Calu3 (cell line): ENCODE measurements at regions not wholly inside any gene's neighbourhood (a gene's known extent, or its start where the extent isn't known, plus 50 kb on each side); places are given as distances from the start of the nearest gene placed in this dataset.

Source experiments
- BruUV-seq: library from RNA; stranded (reverse); fragments of 400-500 nt; replicated peaks from 2 replicates; lab custom pipeline; 2021; lab: Mats Ljungman, UMichigan
- CTCF ChIA-PET: fragments of 300-600 bp; sonication (Branson Sonifier 250); formaldehyde crosslinking; loops from one replicate; lab custom pipeline; 2022; ENCODE audit warnings: antibody characterized with exemption; lab: Charles Lee
- DNase-seq: peaks from one replicate; pipeline ENCODE4 v3.0.0; 2022
- H3K27ac Mint-ChIP-seq: one replicate; pipeline ENCODE4 v1.8.0; 2022; ENCODE audit warnings: mixed read lengths; ENCODE audit not compliant: unreplicated experiment
- H3K27me3 Mint-ChIP-seq: one replicate; pipeline ENCODE4 v1.8.0; 2022; ENCODE audit warnings: mixed read lengths; ENCODE audit not compliant: unreplicated experiment
- H3K36me3 Mint-ChIP-seq: one replicate; pipeline ENCODE4 v1.8.0; 2022; ENCODE audit warnings: mild to moderate bottlenecking, moderate library complexity, mixed read lengths; ENCODE audit not compliant: insufficient read depth, unreplicated experiment
- H3K4me1 Mint-ChIP-seq: one replicate; pipeline ENCODE4 v1.8.0; 2022; ENCODE audit warnings: mild to moderate bottlenecking, low read depth, mixed read lengths; ENCODE audit not compliant: unreplicated experiment
- H3K4me3 Mint-ChIP-seq: one replicate; pipeline ENCODE4 v1.8.0; 2022; ENCODE audit warnings: mild to moderate bottlenecking, low read depth, moderate library complexity, mixed read lengths; ENCODE audit not compliant: unreplicated experiment
- H3K9me3 Mint-ChIP-seq: one replicate; pipeline ENCODE4 v1.8.0; 2022; ENCODE audit warnings: low read depth, mixed read lengths; ENCODE audit not compliant: unreplicated experiment
- intact Hi-C: fragments of 100-400 bp; cut with micrococcal nuclease; formaldehyde crosslinking; loops from one replicate; pipeline ENCODE4 v1.10.0; 2022; ENCODE audit not compliant: unreplicated experiment
- TF ChIP-seq, protein P1 (sequence below): fragments of 200-600 bp; IDR thresholded peaks from one replicate; pipeline ENCODE4 v1.8.0; 2022; ENCODE audit warnings: antibody characterized with exemption; ENCODE audit not compliant: unreplicated experiment

DNA sequence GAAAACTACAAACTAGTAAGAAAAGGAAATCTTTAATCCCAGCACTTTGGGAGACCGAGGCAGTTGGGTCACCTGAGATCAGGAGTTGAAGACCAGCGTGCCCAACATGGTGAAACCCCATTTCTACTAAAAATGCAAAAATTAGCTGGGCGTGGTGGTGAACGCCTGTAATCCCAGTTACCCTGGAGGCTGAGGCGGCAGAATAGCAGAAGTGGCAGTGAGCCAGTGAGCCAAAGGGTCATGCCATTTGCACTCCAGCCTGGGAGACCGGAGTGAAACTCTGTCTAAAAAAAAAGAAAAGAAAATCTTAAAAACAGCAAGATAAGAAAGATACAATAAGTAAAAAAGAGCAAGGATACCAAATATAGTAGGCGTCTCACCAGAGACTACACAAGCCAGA lies 502.9 kb upstream of the ID2 start:
- DNase-seq, result no peak
- BruUV-seq, result no TSS peak
- H3K4me1 Mint-ChIP-seq, result no peaks in the 10 kb centered on the region
- TF ChIP-seq, protein P1, sequence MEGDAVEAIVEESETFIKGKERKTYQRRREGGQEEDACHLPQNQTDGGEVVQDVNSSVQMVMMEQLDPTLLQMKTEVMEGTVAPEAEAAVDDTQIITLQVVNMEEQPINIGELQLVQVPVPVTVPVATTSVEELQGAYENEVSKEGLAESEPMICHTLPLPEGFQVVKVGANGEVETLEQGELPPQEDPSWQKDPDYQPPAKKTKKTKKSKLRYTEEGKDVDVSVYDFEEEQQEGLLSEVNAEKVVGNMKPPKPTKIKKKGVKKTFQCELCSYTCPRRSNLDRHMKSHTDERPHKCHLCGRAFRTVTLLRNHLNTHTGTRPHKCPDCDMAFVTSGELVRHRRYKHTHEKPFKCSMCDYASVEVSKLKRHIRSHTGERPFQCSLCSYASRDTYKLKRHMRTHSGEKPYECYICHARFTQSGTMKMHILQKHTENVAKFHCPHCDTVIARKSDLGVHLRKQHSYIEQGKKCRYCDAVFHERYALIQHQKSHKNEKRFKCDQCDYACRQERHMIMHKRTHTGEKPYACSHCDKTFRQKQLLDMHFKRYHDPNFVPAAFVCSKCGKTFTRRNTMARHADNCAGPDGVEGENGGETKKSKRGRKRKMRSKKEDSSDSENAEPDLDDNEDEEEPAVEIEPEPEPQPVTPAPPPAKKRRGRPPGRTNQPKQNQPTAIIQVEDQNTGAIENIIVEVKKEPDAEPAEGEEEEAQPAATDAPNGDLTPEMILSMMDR, result no peak
- H3K9me3 Mint-ChIP-seq, result peaks cover 2% of the 10 kb centered on the region
- no peak overlapping the region for H3K4me3 Mint-ChIP-seq
- intact Hi-C loops, result no loop called here
- H3K27ac Mint-ChIP-seq, result no peak overlapping the region
- H3K36me3 Mint-ChIP-seq, result no peaks in the 10 kb centered on the region
- H3K27me3 Mint-ChIP-seq, result no peaks in the 10 kb centered on the region
- CTCF ChIA-PET, result no interaction called here

DNA sequence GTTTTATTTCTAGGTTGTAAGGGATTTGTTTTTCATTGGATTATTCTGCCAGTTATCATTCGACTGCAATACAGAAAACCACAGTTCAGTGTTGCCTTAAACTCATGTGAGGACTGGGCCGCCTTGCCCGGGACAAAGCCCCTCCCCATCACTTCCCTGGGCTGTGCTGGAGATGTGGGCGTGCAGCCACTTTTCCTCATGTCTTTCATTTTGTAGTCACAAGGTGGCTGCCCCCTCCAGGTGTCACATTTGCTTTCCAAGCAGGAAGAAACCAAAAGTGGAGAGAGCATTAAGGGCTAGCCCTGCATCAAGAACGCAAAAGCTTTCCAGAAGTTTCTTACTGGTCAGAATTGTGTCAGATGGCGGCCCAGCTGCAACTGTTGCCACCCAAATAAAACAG lies 492.5 kb upstream of the ID2 start:
- Mint-ChIP-seq H3K27me3 (no peaks in the 10 kb centered on the region), H3K9me3 (no peaks in the 10 kb centered on the region), H3K27ac (no peak overlapping the region), H3K4me3 (no peak overlapping the region), H3K4me1 (no peaks in the 10 kb centered on the region), H3K36me3 (no peaks in the 10 kb centered on the region)
- BruUV-seq, result no TSS peak
- intact Hi-C loops, result no loop called here
- TF ChIP-seq, protein P1, result no peak
- no peak for DNase-seq
- CTCF ChIA-PET, result no interaction called here

DNA sequence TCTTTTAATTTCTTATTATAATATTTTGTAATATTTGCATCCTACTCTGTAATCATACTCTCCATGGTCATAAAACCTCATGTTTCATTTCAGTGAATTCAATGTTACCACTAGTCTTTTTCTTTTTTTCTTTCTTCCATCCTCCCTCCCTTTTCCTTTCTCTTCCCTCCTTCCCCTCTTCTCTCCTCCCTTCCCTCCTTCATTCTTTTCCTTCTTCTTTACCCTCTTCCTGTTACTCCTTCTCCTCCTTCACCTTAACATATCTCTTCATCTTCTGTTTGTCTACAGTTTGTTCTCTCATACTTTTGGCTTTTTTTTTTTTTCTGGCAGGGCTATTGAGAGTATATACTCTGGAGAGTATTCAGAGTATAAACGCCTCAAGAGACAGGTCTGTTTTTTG lies 491.6 kb upstream of the ID2 start:
- intact Hi-C loops, result no loop called here
- no peak overlapping the region for H3K27ac Mint-ChIP-seq
- no peak for DNase-seq

DNA sequence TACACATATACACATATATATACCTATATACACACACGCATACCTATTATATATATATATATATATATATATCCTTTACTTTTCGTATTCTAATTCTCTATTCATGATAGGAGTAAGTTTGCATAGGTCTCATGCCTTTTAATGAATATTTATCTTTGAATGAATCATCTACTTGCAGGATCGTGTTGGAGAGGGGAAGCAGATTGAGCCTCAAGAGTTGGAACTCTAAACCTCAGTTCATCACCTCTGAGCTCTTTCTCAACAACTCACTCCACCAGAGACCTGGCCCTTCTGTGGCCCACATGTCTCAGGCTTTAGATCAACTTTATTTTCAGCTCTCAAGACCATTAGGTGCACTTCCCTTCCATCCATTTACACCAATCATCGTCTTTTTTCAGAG lies 490.4 kb upstream of the ID2 start:
- intact Hi-C loops, result no loop called here

More for the DNA sequence above, 491.6 kb upstream of the ID2 start:
- H3K9me3 Mint-ChIP-seq, result no peaks in the 10 kb centered on the region
- no peaks in the 10 kb centered on the region for H3K4me1 Mint-ChIP-seq
- CTCF ChIA-PET, result no interaction called here
- no peak overlapping the region for H3K4me3 Mint-ChIP-seq
- no TSS peak for BruUV-seq
- H3K27me3 Mint-ChIP-seq, result no peaks in the 10 kb centered on the region
- TF ChIP-seq, protein P1, result no peak
- H3K36me3 Mint-ChIP-seq, result no peaks in the 10 kb centered on the region

More for the DNA sequence above, 490.4 kb upstream of the ID2 start:
- Mint-ChIP-seq H3K27ac (no peak overlapping the region), H3K36me3 (no peaks in the 10 kb centered on the region), H3K4me1 (no peaks in the 10 kb centered on the region), H3K9me3 (no peaks in the 10 kb centered on the region), H3K4me3 (no peak overlapping the region), H3K27me3 (no peaks in the 10 kb centered on the region)
- no TSS peak for BruUV-seq
- DNase-seq, result no peak
- CTCF ChIA-PET, result interaction anchor here (0.7 kb wide), 1 partner anchor 310 kb away, joined by 3 read pairs; no protein-coding TSS in a partner anchor
- TF ChIP-seq, protein P1, result no peak
